A204.1 (cell line): ENCODE measurements at regions not wholly inside any gene's neighbourhood (a gene's known extent, or its start where the extent isn't known, plus 50 kb on each side); places are given as distances from the start of the nearest gene placed in this dataset.
"Not testable (repeated sequence)": the region's sequence is repeated elsewhere in the genome, so short reads cannot be mapped to it uniquely, and the experiment has no call there.

Experiments
- FAIRE-seq: peaks from 2 replicates; lab custom pipeline; 2012; peaks lifted over from hg19 to GRCh38; lab: Jason Lieb, UNC

- FAIRE-seq, result no peak
Measured at GRCh38 chr9:29233193-29233592, 1659.9 kb upstream of the C9orf72 start.

DNA sequence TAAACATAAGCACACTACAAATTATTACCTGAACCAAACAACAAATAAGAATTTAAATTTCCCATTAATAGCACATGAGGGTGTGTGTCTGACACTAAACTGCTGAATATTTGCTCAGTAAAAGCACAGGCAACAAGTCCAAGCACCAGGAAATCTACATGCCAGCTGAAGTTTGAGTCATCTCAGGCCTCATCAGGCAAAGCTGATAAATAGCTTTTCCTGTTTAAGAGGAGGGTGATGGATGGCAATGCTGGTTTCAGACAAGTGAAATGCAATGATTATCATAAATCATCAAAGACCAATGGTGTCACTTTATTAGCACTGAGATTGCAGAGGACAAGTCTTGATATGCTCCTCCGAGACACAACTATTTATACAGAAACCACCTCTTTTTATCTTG, 1668.0 kb upstream of the C9orf72 start:
- FAIRE-seq, result no peak

DNA sequence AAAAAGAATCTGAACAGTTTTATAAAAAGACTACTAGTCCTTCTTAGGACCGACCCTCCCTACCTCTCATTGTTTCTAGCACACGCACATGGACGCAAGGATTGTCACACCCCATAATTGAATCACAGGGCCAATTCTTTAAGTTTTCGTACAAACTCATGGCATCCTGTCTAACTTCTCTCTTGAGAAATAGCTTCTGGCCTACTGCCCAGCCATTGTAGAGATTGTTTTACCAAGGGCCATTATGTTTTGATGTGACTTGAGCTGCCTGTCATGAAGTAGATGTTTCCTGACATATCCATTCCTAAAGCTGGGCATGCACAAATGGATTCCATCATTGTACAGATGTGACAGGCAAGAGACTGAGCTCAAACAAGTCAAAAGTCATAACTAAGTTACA, 1672.1 kb upstream of the C9orf72 start:
- no peak for FAIRE-seq

DNA sequence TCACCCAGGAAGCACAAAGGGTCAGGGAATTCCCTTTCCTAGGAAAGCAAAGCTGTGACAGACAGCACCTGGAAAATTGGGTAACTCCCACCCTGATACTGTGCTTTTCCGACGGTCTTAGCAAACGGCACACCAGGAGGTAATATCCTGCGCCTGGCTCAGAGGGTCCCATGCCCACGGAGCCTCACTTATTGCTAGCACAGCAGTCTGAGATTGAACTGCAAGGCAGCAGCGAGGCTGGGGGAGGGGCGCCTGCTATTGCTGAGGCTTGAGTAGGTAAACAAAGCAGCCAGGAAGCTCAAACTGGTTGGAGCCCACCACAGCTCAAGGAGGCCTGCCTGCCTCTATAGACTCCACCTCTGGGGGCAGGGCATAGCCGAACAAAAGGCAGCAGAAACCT, 1697.1 kb upstream of the C9orf72 start:
- FAIRE-seq, result not testable (repeated sequence)

DNA sequence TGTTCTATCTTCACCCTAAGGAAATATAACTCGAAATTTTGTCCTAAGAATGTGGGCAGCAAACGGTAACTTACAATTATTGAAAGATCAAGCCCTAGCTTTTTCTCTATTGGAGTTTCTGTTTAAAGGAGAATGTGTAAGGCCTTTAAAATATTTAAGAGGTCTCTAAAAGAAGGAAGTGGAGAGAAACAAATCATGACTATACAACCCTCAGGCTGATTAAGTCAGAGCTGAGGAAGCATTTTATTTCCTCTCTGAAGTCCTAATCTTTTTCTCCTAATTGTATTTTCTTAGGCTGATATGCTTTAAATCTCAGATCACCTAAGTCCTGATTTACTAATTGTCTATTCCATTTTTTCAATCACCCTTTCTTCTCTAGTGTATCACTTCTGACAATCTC, 1708.8 kb upstream of the C9orf72 start:
- FAIRE-seq, result no peak

DNA sequence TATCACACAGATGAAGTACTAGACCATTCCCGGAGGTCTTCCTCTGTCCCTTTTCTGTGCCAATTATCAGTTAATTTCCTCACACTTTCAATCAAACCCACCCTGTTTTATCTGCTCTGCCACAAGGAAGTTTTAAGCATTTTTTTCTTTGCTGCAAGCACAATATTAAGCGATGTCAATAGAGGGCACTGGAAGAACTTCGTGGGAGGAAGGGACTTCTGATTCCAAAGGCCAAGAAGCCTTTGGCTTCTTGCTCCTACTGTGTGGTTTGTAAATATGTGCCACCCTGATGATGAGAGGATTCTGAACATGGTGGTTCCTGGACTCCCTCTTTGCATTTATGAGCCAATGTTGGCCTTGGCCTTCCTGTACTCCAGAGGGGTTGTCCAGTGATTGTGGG, 1712.5 kb upstream of the C9orf72 start:
- FAIRE-seq, result no peak

DNA sequence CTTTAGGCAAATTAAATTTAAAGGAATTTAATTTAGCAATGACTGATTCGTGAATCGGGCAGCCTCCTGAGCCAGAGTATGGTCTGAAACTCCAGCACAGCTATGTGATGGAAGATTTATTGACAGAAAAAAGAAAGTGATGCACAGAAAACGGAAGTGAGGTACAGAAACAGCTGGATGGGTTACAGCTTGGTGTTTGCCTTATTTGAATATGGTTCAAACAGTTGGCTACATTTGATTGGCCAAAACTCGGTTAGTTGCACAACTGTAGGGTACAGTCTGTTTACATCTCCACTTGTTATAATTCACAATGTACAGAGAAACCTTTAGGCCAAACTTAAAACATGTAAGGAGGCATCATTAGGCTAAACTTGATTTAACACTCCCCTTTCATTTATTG, 1716.1 kb upstream of the C9orf72 start:
- FAIRE-seq, result no peak

- FAIRE-seq, result no peak
Measured at GRCh38 chr9:29290516-29290915, 1717.2 kb upstream of the C9orf72 start.

- FAIRE-seq, result no peak
Measured at GRCh38 chr9:29297592-29297991, 1724.3 kb upstream of the C9orf72 start.

GRCh38 chr9:29311221-29311620, 1737.9 kb upstream of the C9orf72 start:
- no peak for FAIRE-seq

DNA sequence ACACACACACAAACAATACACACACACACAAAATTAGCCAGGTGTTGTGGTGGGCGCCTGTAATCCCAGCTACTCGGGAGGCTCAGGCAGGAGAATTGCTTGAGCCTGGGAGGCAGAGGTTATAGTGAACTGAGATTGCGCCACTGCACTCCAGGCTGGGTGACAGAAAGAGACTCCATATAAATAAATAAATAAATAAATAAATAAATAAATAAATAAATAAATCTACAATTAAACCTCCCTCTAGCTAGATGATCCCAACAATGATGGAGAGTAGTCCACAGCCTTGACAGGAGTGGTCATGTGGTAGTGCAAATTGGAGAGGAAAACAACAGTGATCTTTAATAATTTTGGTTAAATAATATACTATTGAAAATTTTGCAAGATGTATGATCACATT, 1739.0 kb upstream of the C9orf72 start:
- no peak for FAIRE-seq

- FAIRE-seq, result no peak
Measured at GRCh38 chr9:29319736-29320513, 1746.6 kb upstream of the C9orf72 start.

DNA sequence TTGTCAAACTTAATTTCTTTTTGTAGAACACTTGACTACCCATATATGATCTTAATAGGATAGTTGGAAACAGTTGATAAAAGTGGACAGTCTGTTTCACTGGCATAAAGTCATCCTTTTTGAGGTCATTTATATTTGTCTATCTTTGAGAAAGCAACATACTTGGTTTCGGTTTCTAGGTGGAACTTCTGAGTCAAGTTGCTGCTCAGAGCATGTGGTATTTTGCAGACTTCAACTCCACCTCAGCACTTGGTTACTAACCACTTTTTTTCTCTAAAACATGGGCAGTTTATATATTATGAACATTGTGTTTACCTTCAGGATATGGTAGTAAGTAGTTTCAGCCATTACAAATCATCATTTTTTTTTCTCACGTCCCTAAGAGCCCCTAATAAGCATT, 1749.0 kb upstream of the C9orf72 start:
- no peak for FAIRE-seq

DNA sequence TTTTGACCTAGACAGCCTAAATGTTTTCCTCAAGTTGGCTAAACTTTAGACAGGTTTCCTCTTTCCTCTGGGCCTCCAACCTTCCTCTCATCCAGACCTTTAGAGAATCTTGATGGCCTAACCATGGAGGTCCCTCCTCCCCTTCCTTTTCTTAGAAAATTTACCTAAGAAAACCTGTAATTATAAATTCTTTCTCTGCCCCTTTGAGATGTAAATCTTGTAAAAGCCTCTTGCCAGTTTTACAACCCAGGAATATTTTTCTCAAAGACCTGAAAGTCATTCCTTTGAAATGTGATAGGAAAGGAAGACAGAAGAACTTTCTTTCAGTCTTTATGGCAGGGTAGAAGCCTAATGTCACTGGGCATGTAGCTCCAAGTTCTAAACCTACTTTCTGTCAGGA, 1752.6 kb upstream of the C9orf72 start:
- no peak for FAIRE-seq

- FAIRE-seq, result no peak
Measured at GRCh38 chr9:29332789-29333188, 1759.5 kb upstream of the C9orf72 start.

DNA sequence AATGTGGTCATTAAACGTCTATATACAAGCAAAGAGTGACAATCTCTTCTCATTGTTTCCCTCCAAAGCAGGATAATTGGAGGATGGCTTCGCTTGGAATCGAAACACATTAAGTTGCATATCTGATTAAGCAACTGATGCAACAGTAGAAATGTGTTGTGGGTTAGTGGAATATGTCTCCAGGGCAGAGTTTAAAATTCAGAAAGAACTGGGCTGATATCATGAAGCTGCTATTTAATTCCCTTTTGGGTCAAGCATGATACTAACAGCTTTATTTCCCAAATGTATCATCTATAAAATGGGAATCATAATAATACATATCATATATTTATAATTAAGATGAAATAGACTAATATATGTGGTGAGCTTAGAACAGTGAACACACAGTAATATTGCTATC, 1763.0 kb upstream of the C9orf72 start:
- no peak for FAIRE-seq

DNA sequence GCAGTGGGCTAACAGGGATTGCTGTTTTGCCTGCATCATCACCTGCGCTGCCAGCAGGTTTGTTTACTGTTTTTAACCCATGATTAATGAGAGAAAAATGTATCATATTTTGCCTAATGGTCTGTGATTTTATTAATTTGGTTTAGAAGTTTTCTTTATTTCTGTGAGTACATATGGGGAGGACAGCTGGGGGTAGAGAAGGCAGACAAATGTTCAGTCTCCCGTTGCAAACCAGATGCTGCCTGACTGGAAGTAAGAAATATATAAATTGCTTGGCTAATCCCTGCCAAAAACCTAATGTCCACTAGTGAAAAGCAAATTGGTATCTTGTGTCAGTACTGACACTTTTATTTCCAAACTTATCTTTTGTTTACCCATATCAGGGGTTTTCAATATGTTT, 1766.1 kb upstream of the C9orf72 start:
- no peak for FAIRE-seq

DNA sequence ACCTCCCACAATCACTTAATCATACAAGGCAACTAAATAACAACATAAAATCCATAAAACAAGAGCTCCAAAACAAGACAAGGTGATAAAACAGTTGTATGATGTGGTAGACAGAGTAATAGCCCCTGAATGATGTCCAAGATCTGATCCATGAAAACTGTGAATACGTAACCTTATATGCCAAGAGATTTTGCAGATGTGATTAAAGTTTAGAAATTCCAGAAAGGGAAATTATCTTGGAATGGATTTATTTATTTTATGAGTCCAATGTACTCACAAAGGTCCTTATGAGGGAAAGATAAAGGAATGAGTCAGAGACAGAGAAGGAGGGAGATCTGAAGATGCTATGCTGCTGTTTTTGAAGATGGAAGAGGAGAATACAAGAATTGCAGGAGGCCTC, 1775.7 kb upstream of the C9orf72 start:
- no peak for FAIRE-seq

DNA sequence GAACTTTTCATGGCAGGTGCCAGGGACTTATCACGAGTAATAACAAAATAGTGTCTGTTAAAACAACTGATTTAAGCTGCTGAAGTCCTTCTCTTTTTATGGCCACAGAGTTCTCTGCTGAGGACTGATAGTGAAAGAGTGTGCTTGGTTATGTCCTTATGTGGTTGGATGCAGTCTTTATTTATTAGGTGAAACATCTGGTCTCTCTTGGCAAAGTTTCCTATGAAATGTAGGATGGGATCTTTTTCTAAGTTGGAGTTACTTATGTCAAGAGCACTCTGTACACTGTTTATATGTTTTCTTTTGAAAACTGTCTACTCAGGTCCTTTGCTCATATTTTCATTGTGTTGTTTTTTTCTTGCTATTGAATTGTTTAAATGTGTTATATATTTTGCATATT, 1816.1 kb upstream of the C9orf72 start:
- no peak for FAIRE-seq

DNA sequence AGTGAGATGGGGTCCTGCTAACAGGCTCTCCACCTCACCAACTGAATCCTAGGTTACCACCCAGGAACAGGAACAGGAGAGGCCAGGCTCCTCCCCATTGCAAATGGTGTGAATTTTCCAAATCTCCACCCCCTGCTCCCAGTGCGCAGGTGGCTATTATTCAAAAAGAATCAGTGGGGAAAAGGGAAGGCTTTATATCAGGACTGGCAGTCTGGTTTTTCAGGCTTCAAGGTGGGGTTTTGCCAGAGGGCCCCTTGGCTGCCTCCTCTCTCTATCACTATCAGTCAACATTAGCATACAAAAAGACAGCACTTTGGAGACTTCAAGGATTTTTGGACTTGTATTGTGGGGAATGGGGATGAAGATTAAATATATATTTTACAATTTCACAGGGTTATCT, 1817.6 kb upstream of the C9orf72 start:
- FAIRE-seq, result no peak

DNA sequence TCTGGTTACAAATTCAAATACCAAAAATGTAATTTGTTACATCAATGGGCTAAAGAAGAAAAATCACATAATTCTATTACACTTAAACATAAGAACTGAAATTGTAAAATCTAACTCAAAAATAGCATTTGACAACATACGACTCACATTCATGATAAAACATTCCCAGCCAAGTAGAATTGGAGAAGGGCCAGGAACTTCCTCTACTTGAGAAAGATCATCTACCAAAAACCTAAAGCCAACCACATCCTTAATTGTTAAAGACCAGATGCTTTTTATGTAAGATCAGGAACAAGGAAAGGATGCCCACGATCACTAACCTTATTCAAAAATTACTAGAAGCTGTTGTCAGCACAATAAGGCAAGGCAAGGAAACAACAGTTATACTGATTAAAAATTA, 1819.8 kb upstream of the C9orf72 start:
- FAIRE-seq, result no peak

GRCh38 chr9:29394855-29395254, 1821.6 kb upstream of the C9orf72 start:
- FAIRE-seq, result no peak

DNA sequence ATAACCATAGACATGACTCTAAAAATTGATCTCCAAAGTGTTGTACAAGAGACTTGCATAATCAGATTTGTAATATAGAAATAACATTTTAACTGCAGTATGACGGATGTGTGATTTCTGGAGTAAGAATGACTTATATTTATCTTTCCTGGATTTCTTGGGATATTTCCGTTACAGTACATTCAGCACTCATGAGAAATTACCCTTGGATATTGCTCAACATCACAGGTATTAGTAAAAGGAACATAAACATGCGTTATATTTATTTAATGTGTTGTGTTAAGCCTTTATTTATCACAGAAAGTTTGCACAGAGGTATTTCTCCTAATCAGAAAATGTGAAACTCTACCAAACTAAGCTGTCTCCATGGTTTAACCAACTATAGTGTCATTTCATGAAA, 1823.9 kb upstream of the C9orf72 start:
- FAIRE-seq, result no peak

DNA sequence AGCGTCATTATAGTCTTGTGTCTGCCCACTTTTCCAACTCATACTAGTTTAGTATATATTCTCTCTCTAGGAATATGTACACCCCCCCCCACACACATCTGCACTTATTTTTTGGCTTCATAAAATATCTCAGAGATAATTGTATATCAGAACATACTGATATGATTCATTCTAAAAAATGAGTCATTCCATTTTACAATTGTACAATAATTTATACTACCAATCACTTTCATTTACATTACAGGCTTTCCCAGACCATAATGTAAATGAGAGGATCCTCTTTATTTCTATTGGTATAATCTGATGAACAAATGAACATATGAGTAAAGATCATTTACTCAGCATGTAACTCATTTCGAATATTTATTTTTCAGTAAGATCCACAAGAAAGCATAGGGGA, 1842.9 kb upstream of the C9orf72 start:
- no peak for FAIRE-seq

GRCh38 chr9:29422438-29422837, 1849.2 kb upstream of the C9orf72 start:
- no peak for FAIRE-seq
